DOHH2 (cell line): ENCODE measurements at regions not wholly inside any gene's neighbourhood (a gene's known extent, or its start where the extent isn't known, plus 50 kb on each side); places are given as distances from the start of the nearest gene placed in this dataset.

Experiments used
- CTCF ChIP-seq: fragments of 200-600 bp; sonication (generic); IDR thresholded peaks from one replicate; pipeline ENCODE4 v1.5.1; 2014; ENCODE audit warnings: antibody characterized with exemption, mild to moderate bottlenecking, low read depth, low read length; ENCODE audit not compliant: poor library complexity, severe bottlenecking
- EZH2phosphoT487 ChIP-seq: fragments of 200-600 bp; sonication (generic); IDR thresholded peaks from 2 replicates; pipeline ENCODE4 v1.6.1; 2017; ENCODE audit warnings: borderline replicate concordance, mild to moderate bottlenecking, antibody characterized with exemption, low read length, moderate library complexity, mixed read lengths

DNA sequence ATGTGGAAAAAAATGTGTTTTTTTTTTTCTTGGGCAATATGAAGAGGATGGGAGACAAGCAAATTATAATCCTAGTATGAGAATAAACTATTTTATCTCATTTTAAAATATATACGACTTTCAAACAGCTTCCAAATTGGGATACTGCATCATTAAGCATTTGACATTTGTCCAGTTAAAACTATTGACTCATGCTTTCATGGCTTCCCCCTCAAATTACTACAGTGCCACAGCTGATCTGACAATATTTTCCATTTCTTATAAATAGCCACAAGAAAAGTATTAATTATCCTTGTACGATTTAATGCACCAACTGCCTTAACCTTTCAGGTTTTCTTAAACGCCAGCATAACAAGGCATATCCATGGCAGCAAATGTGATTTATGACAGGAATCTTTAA lies 1134.8 kb upstream of the ZEB2 start:
- TF ChIP-seq CTCF (no peak), EZH2phosphoT487 (no peak)
